ENCODE measurements at regions not wholly inside any gene's neighbourhood (a gene's known extent, or its start where the extent isn't known, plus 50 kb on each side); places are given as distances from the start of the nearest gene placed in this dataset.

GRCh38 chr11:15801616-15802015, 554.7 kb downstream of the SOX6 start:
- no peak overlapping the region for H3K27ac Mint-ChIP-seq
- Histone ChIP-seq H3K14ac (ENCODE audit: insufficient read depth, low read length) (no peak overlapping the region), H2BK5ac (ENCODE audit: insufficient read length, low read length) (no peak overlapping the region), H2BK120ac (ENCODE audit: low read depth, low read length, poor library complexity, severe bottlenecking) (no peak overlapping the region), H2BK12ac (ENCODE audit: insufficient read length, low read depth, low read length) (no peak overlapping the region), H3K4ac (ENCODE audit: low read depth, low read length) (no peak overlapping the region), H4K8ac (replicated peaks; ENCODE audit: insufficient read length, low read depth, low read length) (no peak overlapping the region), H3K9ac (ENCODE audit: extremely low read depth, insufficient read length, low read length) (no peak overlapping the region), H3K79me2 (ENCODE audit: insufficient read depth, low read length) (no peaks in the 10 kb centered on the region), H2BK15ac (ENCODE audit: low read depth, low read length) (no peak overlapping the region), H3K56ac (ENCODE audit: insufficient read length, low read depth, low read length) (no peak overlapping the region), H2BK20ac (ENCODE audit: low read depth, low read length, poor library complexity, severe bottlenecking) (no peak overlapping the region), H3K18ac (ENCODE audit: insufficient read length, low read depth, low read length) (no peak overlapping the region), H3K4me2 (ENCODE audit: insufficient read depth, insufficient read length, low read length) (no peak overlapping the region), H3K23me2 (ENCODE audit: insufficient read length, low read depth, low read length, poor library complexity, severe bottlenecking) (no peaks in the 10 kb centered on the region), H4K5ac (ENCODE audit: insufficient read length, low read depth, low read length) (no peak overlapping the region), H3T11ph (ENCODE audit: low read length) (no peak overlapping the region), H3K27ac (ENCODE audit: insufficient read length, low read depth, low read length) (no peak overlapping the region), H4K91ac (ENCODE audit: insufficient read length, low read depth, low read length) (no peak overlapping the region), H4K20me1 (ENCODE audit: control insufficient read depth, insufficient read depth, insufficient read length) (no peaks in the 10 kb centered on the region), H3K4me1 (ENCODE audit: insufficient read depth, low read length) (no peaks in the 10 kb centered on the region), H3K23ac (ENCODE audit: insufficient read length, low read depth, low read length) (no peak overlapping the region), H3K79me1 (ENCODE audit: insufficient read depth, low read depth, low read length, poor library complexity, severe bottlenecking) (no peaks in the 10 kb centered on the region), H3K9me3 (ENCODE audit: control insufficient read depth, low read depth, low read length) (no peaks in the 10 kb centered on the region), H2AK5ac (ENCODE audit: insufficient read length, low read length) (no peak overlapping the region), H3K27me3 (ENCODE audit: insufficient read depth, low read length) (no peaks in the 10 kb centered on the region), H2AFZ (ENCODE audit: low read length) (no peak overlapping the region)
- DNase-seq: no peak
- no CpG with 5 or more reads among the region's 5 CpGs for whole genome bisulfite sequencing (ENCODE audit: extremely low coverage, insufficient read length, low lambda C conversion rate)
- TF ChIP-seq, protein P1, sequence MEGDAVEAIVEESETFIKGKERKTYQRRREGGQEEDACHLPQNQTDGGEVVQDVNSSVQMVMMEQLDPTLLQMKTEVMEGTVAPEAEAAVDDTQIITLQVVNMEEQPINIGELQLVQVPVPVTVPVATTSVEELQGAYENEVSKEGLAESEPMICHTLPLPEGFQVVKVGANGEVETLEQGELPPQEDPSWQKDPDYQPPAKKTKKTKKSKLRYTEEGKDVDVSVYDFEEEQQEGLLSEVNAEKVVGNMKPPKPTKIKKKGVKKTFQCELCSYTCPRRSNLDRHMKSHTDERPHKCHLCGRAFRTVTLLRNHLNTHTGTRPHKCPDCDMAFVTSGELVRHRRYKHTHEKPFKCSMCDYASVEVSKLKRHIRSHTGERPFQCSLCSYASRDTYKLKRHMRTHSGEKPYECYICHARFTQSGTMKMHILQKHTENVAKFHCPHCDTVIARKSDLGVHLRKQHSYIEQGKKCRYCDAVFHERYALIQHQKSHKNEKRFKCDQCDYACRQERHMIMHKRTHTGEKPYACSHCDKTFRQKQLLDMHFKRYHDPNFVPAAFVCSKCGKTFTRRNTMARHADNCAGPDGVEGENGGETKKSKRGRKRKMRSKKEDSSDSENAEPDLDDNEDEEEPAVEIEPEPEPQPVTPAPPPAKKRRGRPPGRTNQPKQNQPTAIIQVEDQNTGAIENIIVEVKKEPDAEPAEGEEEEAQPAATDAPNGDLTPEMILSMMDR (conservative IDR thresholded peaks at IDR 0.05): no peak
- H3K4me3 Mint-ChIP-seq: no peak overlapping the region
- H3K27me3 Mint-ChIP-seq (ENCODE audit: low read depth): peaks cover 2% of the 10 kb centered on the region; the same call in 1 of the 2 replicates
- no peaks in the 10 kb centered on the region for H3K36me3 Mint-ChIP-seq (ENCODE audit: insufficient read depth in 1 of 3, low read depth in 3 of 3)
- H3K9me3 Mint-ChIP-seq: no peaks in the 10 kb centered on the region
- peaks cover 0 to 2% of the 10 kb centered on the region in 2 experiments; a peak in 1 of 4 replicates for H3K4me1 Mint-ChIP-seq

Measured in H9 (cell line).